Gastroesophageal sphincter (tissue), 3 donors: ENCODE measurements at regions not wholly inside any gene's neighbourhood (a gene's known extent, or its start where the extent isn't known, plus 50 kb on each side); places are given as distances from the start of the nearest gene placed in this dataset.

Source experiments
- CTCF ChIP-seq, 4 experiments: fragments of 200-600 bp in 2 of 4; fragments of 450-650 bp in 2 of 4; sonication (generic) in 1 of 4; IDR thresholded peaks; one replicate each; pipeline ENCODE4 v1.5.1; 2017 to 2019; ENCODE audit warnings: antibody characterized with exemption in 4 of 4, mild to moderate bottlenecking in 2 of 4, moderate library complexity in 2 of 4
- POLR2AphosphoS5 ChIP-seq: sonication (generic); formaldehyde crosslinking; IDR thresholded peaks from one replicate; pipeline ENCODE4 v1.6.1; 2017; ENCODE audit warnings: antibody characterized with exemption

- TF ChIP-seq CTCF (IDR thresholded peaks at IDR 0.05) (no peak), POLR2AphosphoS5 (no peak)
These were observed 866.0 kb upstream of the PRKX start for GRCh38 chrX:4579480-4579879.
